Liver (tissue), 3 donors: ENCODE measurements at regions not wholly inside any gene's neighbourhood (a gene's known extent, or its start where the extent isn't known, plus 50 kb on each side); places are given as distances from the start of the nearest gene placed in this dataset.

Experiments
- FOXA1 ChIP-seq: IDR thresholded peaks from 2 replicates; pipeline ENCODE4 v1.6.1; 2016; ENCODE audit warnings: antibody characterized with exemption
- GABPA ChIP-seq, 2 donors: IDR thresholded peaks in 1 of 2; conservative IDR thresholded peaks in 1 of 2; 2 replicates each; pipeline ENCODE4 v1.6.1; 2016; ENCODE audit warnings: antibody characterized with exemption in 2 of 2, mild to moderate bottlenecking in 1 of 2, moderate library complexity in 1 of 2
- YY1 ChIP-seq: IDR thresholded peaks from 2 replicates; pipeline ENCODE4 v1.6.1; 2016; ENCODE audit warnings: antibody characterized with exemption, mild to moderate bottlenecking
- TF ChIP-seq, protein P1 (sequence below): fragments of 150-350 bp; IDR thresholded peaks from 2 replicates; pipeline ENCODE4 v1.5.1; 2017; ENCODE audit warnings: improper control_type of control experiment, low read depth, low read length; ENCODE audit not compliant: missing input control
- donor health status: healthy.
- donor health status: healthy.

GRCh38 chr10:63829020-63829419 lies 307.8 kb downstream of the REEP3 start:
- TF ChIP-seq, protein P1, sequence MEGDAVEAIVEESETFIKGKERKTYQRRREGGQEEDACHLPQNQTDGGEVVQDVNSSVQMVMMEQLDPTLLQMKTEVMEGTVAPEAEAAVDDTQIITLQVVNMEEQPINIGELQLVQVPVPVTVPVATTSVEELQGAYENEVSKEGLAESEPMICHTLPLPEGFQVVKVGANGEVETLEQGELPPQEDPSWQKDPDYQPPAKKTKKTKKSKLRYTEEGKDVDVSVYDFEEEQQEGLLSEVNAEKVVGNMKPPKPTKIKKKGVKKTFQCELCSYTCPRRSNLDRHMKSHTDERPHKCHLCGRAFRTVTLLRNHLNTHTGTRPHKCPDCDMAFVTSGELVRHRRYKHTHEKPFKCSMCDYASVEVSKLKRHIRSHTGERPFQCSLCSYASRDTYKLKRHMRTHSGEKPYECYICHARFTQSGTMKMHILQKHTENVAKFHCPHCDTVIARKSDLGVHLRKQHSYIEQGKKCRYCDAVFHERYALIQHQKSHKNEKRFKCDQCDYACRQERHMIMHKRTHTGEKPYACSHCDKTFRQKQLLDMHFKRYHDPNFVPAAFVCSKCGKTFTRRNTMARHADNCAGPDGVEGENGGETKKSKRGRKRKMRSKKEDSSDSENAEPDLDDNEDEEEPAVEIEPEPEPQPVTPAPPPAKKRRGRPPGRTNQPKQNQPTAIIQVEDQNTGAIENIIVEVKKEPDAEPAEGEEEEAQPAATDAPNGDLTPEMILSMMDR, result no peak
- TF ChIP-seq FOXA1 (no peak), GABPA (IDR thresholded peaks at IDR 0.05 in 1 of 2, conservative IDR thresholded peaks at IDR 0.05 in 1 of 2) (no peak), YY1 (no peak)
